Fibroblast of mammary gland (primary cell): ENCODE measurements at regions not wholly inside any gene's neighbourhood (a gene's known extent, or its start where the extent isn't known, plus 50 kb on each side); places are given as distances from the start of the nearest gene placed in this dataset.
"Not testable (repeated sequence)": the region's sequence is repeated elsewhere in the genome, so short reads cannot be mapped to it uniquely, and the experiment has no call there.

ENCODE experiments used
- DNase-seq: peaks from one replicate; pipeline ENCODE4 v3.0.0-alpha.2; 2010; ENCODE audit warnings: low read depth
- H3K4me3 ChIP-seq: 2 replicates; pipeline ENCODE4 v1.5.1; 2011; ENCODE audit warnings: low read depth, mild to moderate bottlenecking, low read length, moderate library complexity; ENCODE audit not compliant: control insufficient read depth
- TF ChIP-seq, protein P1 (sequence below): conservative IDR thresholded peaks from 2 replicates; pipeline ENCODE4 v1.5.1; 2011; ENCODE audit warnings: low read depth, low read length, inconsistent platforms; ENCODE audit not compliant: control insufficient read depth, insufficient read depth

DNA sequence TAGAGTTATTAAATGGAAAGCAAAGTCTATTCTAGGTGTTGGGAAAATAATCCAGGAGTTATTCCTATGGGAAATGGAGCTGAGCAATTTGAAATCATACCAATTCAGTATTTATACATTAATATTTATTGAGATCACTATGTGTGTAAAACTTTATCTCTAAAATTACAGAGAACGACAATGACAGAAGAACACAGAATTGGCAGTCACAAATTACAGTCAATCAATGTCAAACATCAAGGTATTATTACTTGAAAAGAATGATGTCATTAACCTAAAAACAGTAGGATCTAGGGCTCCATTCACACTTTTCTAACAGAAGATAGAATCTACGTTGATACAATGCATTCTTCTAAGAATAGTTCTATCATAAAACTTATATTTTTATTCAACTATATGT is 154.9 kb upstream of the GJE1 start:
- DNase-seq, result no peak
- no peak overlapping the region for H3K4me3 ChIP-seq
- TF ChIP-seq, protein P1, sequence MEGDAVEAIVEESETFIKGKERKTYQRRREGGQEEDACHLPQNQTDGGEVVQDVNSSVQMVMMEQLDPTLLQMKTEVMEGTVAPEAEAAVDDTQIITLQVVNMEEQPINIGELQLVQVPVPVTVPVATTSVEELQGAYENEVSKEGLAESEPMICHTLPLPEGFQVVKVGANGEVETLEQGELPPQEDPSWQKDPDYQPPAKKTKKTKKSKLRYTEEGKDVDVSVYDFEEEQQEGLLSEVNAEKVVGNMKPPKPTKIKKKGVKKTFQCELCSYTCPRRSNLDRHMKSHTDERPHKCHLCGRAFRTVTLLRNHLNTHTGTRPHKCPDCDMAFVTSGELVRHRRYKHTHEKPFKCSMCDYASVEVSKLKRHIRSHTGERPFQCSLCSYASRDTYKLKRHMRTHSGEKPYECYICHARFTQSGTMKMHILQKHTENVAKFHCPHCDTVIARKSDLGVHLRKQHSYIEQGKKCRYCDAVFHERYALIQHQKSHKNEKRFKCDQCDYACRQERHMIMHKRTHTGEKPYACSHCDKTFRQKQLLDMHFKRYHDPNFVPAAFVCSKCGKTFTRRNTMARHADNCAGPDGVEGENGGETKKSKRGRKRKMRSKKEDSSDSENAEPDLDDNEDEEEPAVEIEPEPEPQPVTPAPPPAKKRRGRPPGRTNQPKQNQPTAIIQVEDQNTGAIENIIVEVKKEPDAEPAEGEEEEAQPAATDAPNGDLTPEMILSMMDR, result no peak

DNA sequence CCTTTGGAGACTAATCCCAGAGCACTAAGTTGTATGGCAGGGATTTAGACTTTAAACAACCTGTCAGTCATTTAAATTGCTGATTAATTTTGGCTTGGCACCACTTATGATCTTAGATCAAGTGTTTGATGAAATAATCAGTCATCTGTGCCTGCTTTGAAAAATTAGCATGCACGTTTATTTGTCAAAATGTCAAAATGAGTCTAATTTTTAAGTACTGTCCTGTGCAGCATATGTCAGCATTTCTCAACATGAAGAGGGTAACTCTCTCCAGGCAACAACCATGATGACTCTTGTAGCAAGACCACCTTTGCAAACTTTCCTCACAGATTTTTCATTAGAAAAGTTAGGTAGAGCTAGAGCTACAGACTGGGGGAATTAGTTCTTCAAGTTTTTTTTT is 155.7 kb upstream of the GJE1 start:
- no peak overlapping the region for H3K4me3 ChIP-seq
- no peak for DNase-seq
- TF ChIP-seq, protein P1, result no peak

GRCh38 chr6:141969768-141970415 is 162.8 kb upstream of the GJE1 start:
- not testable (repeated sequence) for H3K4me3 ChIP-seq, DNase-seq

GRCh38 chr6:141969201-141969600 is 163.5 kb upstream of the GJE1 start:
- H3K4me3 ChIP-seq, result no peak overlapping the region
- TF ChIP-seq, protein P1, result no peak
- peak; percentile 60 for DNase-seq

- no peak for DNase-seq
- H3K4me3 ChIP-seq, result no peak overlapping the region
- TF ChIP-seq, protein P1, result no peak
These were observed 164.1 kb upstream of the GJE1 start for GRCh38 chr6:141968632-141969031.

GRCh38 chr6:141965016-141965545 is 167.6 kb upstream of the GJE1 start:
- TF ChIP-seq, protein P1, result no peak
- no peak for DNase-seq
- H3K4me3 ChIP-seq, result no peak overlapping the region

- no peak overlapping the region for H3K4me3 ChIP-seq
- TF ChIP-seq, protein P1, result no peak
- peak; percentile 55 for DNase-seq
These were observed 169.0 kb upstream of the GJE1 start for GRCh38 chr6:141963543-141964295.
